ENCODE measurements at regions not wholly inside any gene's neighbourhood (a gene's known extent, or its start where the extent isn't known, plus 50 kb on each side); places are given as distances from the start of the nearest gene placed in this dataset.

GRCh38 chr5:133882389-133882695, 86.1 kb downstream of the C5orf15 start:
- no peak for DNase-seq (ENCODE audit: low read depth)

- DNase-seq (ENCODE audit: low read depth) = no peak
Measured at GRCh38 chr5:133881576-133882388, 86.6 kb downstream of the C5orf15 start.

GRCh38 chr5:133878236-133878555, 90.2 kb downstream of the C5orf15 start:
- no peak for DNase-seq (ENCODE audit: low read depth)

GRCh38 chr5:133877351-133878235, 90.8 kb downstream of the C5orf15 start:
- no peak for DNase-seq (ENCODE audit: low read depth)

GRCh38 chr5:133876266-133876665, 92.2 kb downstream of the C5orf15 start:
- DNase-seq (ENCODE audit: low read depth) = no peak

- no peak for DNase-seq (ENCODE audit: low read depth)
Measured at GRCh38 chr5:133875179-133875578, 93.2 kb downstream of the C5orf15 start.

- no peak for DNase-seq (ENCODE audit: low read depth)
Measured at GRCh38 chr5:133873449-133873848, 95.0 kb downstream of the C5orf15 start.

GRCh38 chr5:133870661-133871060, 97.8 kb downstream of the C5orf15 start:
- peak; percentile 91 for DNase-seq (ENCODE audit: low read depth)

- no peak for DNase-seq (ENCODE audit: low read depth)
Measured at GRCh38 chr5:133869519-133870335, 98.7 kb downstream of the C5orf15 start.

- DNase-seq (ENCODE audit: low read depth) = peak; percentile 77
Measured at GRCh38 chr5:133868946-133869518, 99.4 kb downstream of the C5orf15 start.

GRCh38 chr5:133867851-133868545, 100.4 kb downstream of the C5orf15 start:
- DNase-seq (ENCODE audit: low read depth) = no peak

GRCh38 chr5:133867341-133867740, 101.1 kb downstream of the C5orf15 start:
- no peak for DNase-seq (ENCODE audit: low read depth)

- no peak for DNase-seq (ENCODE audit: low read depth)
Measured at GRCh38 chr5:133866903-133867245, 101.6 kb downstream of the C5orf15 start.

GRCh38 chr5:133866160-133866902, 102.1 kb downstream of the C5orf15 start:
- no peak for DNase-seq (ENCODE audit: low read depth)

GRCh38 chr5:133865113-133865512, 103.3 kb downstream of the C5orf15 start:
- DNase-seq (ENCODE audit: low read depth) = no peak

GRCh38 chr5:133864711-133865110, 103.7 kb downstream of the C5orf15 start:
- DNase-seq (ENCODE audit: low read depth) = no peak

- DNase-seq (ENCODE audit: low read depth) = no peak
Measured at GRCh38 chr5:133863857-133864585, 104.4 kb downstream of the C5orf15 start.

GRCh38 chr5:133861161-133861737, 107.2 kb downstream of the C5orf15 start:
- DNase-seq (ENCODE audit: low read depth) = no peak

GRCh38 chr5:133859073-133859472, 109.4 kb downstream of the C5orf15 start:
- DNase-seq (ENCODE audit: low read depth) = no peak

Data from M059J (cell line).